ENCODE measurements at regions not wholly inside any gene's neighbourhood (a gene's known extent, or its start where the extent isn't known, plus 50 kb on each side); places are given as distances from the start of the nearest gene placed in this dataset.

- no peaks in the 10 kb centered on the region for H3K27me3 ChIP-seq
- 11% methylated on average over 1 of the region's 1 CpG for WGBS
- H3K27ac ChIP-seq: no peak overlapping the region
- no peak for TF ChIP-seq EP300 (IDR thresholded peaks at IDR 0.05)
- no peak for TF ChIP-seq CTCF (IDR thresholded peaks at IDR 0.05)
- TF ChIP-seq POLR2AphosphoS5 (IDR thresholded peaks at IDR 0.05): no peak
- no peak for TF ChIP-seq POLR2A (IDR thresholded peaks at IDR 0.05)
- no peaks in the 10 kb centered on the region for H3K9me3 ChIP-seq
- no peak overlapping the region for H3K4me3 ChIP-seq
- DNase-seq (ENCODE audit: low spot score in 2 of 2): no peak
- no peaks in the 10 kb centered on the region for H3K4me1 ChIP-seq
- H3K36me3 ChIP-seq: no peaks in the 10 kb centered on the region
Measured at GRCh38 chr5:117201001-117201400, 626.4 kb upstream of the SEMA6A start.

GRCh38 chr5:117195076-117195475 is 620.5 kb upstream of the SEMA6A start:
- Histone ChIP-seq H3K36me3 (no peaks in the 10 kb centered on the region), H3K27ac (no peak overlapping the region), H3K4me3 (no peak overlapping the region), H3K27me3 (no peaks in the 10 kb centered on the region), H3K9me3 (no peaks in the 10 kb centered on the region), H3K4me1 (no peaks in the 10 kb centered on the region)
- no peak for TF ChIP-seq POLR2AphosphoS5 (IDR thresholded peaks at IDR 0.05)
- DNase-seq (ENCODE audit: low spot score in 2 of 2): no peak

GRCh38 chr5:117191251-117191650 is 616.6 kb upstream of the SEMA6A start:
- WGBS: 77% methylated on average over 2 of the region's 2 CpGs
- H3K36me3 ChIP-seq: no peaks in the 10 kb centered on the region
- no peaks in the 10 kb centered on the region for H3K9me3 ChIP-seq
- H3K4me1 ChIP-seq: no peaks in the 10 kb centered on the region
- DNase-seq (ENCODE audit: low spot score in 2 of 2): no peak
- H3K27me3 ChIP-seq: no peaks in the 10 kb centered on the region
- TF ChIP-seq POLR2A (IDR thresholded peaks at IDR 0.05): no peak
- no peak for TF ChIP-seq EP300 (IDR thresholded peaks at IDR 0.05)
- no peak for TF ChIP-seq POLR2AphosphoS5 (IDR thresholded peaks at IDR 0.05)
- TF ChIP-seq CTCF (IDR thresholded peaks at IDR 0.05): no peak
- no peak overlapping the region for H3K4me3 ChIP-seq
- no peak overlapping the region for H3K27ac ChIP-seq

GRCh38 chr5:117189784-117190183 is 615.2 kb upstream of the SEMA6A start:
- Histone ChIP-seq H3K27ac (no peak overlapping the region), H3K27me3 (no peaks in the 10 kb centered on the region), H3K4me1 (no peaks in the 10 kb centered on the region), H3K9me3 (no peaks in the 10 kb centered on the region), H3K4me3 (no peak overlapping the region), H3K36me3 (no peaks in the 10 kb centered on the region)
- 76% methylated on average over 4 of the region's 4 CpGs for WGBS
- TF ChIP-seq EP300 (IDR thresholded peaks at IDR 0.05) (no peak), POLR2A (IDR thresholded peaks at IDR 0.05) (no peak), CTCF (IDR thresholded peaks at IDR 0.05) (no peak), POLR2AphosphoS5 (IDR thresholded peaks at IDR 0.05) (no peak)
- DNase-seq (ENCODE audit: low spot score in 2 of 2): no peak

GRCh38 chr5:117188211-117188610 is 613.6 kb upstream of the SEMA6A start:
- TF ChIP-seq POLR2AphosphoS5 (IDR thresholded peaks at IDR 0.05) (no peak), EP300 (IDR thresholded peaks at IDR 0.05) (no peak), CTCF (IDR thresholded peaks at IDR 0.05) (no peak), POLR2A (IDR thresholded peaks at IDR 0.05) (no peak)
- Histone ChIP-seq H3K4me1 (no peaks in the 10 kb centered on the region), H3K27me3 (no peaks in the 10 kb centered on the region), H3K4me3 (no peak overlapping the region), H3K9me3 (no peaks in the 10 kb centered on the region), H3K27ac (no peak overlapping the region), H3K36me3 (no peaks in the 10 kb centered on the region)
- DNase-seq (ENCODE audit: low spot score in 2 of 2): no peak
- 28% methylated on average over 1 of the region's 1 CpG for WGBS

GRCh38 chr5:117186751-117187150 is 612.1 kb upstream of the SEMA6A start:
- no peak overlapping the region for H3K4me3 ChIP-seq
- no peak overlapping the region for H3K27ac ChIP-seq
- peaks cover 2% of the 10 kb centered on the region for H3K4me1 ChIP-seq
- no peaks in the 10 kb centered on the region for H3K9me3 ChIP-seq
- no peak for TF ChIP-seq POLR2AphosphoS5 (IDR thresholded peaks at IDR 0.05)
- no peak for TF ChIP-seq CTCF (IDR thresholded peaks at IDR 0.05)
- TF ChIP-seq POLR2A (IDR thresholded peaks at IDR 0.05): no peak
- no peak for TF ChIP-seq EP300 (IDR thresholded peaks at IDR 0.05)
- 77% methylated on average over 3 of the region's 3 CpGs for WGBS
- H3K36me3 ChIP-seq: no peaks in the 10 kb centered on the region
- H3K27me3 ChIP-seq: no peaks in the 10 kb centered on the region
- DNase-seq (ENCODE audit: low spot score in 2 of 2): no peak
